ENCODE measurements at regions not wholly inside any gene's neighbourhood (a gene's known extent, or its start where the extent isn't known, plus 50 kb on each side); places are given as distances from the start of the nearest gene placed in this dataset.

- DNase-seq (ENCODE audit: insufficient read length, low spot score): no peak
- no peak for FAIRE-seq
These were observed 250.4 kb upstream of the TANK start for GRCh38 chr2:160909781-160910242.

DNA sequence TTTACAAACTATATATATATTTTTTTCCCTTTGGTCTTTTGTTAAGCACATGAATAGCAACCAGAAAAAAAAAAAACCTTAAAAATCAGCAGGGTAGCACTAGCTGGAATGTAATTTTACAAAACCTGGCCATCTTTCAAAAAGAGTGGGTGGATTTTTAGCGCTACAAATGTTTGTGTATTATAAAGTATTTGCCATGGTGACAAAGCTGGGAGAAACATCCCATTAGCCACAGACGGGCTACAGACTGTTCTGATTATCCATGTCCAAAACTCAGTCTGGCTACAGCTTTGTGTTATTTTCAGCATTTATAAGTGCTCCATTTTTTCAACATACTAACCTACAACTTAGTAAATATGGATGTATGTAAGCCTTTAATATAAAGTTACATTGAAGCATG is 249.5 kb upstream of the TANK start:
- DNase-seq (ENCODE audit: insufficient read length, low spot score): no peak
- FAIRE-seq: no peak

DNA sequence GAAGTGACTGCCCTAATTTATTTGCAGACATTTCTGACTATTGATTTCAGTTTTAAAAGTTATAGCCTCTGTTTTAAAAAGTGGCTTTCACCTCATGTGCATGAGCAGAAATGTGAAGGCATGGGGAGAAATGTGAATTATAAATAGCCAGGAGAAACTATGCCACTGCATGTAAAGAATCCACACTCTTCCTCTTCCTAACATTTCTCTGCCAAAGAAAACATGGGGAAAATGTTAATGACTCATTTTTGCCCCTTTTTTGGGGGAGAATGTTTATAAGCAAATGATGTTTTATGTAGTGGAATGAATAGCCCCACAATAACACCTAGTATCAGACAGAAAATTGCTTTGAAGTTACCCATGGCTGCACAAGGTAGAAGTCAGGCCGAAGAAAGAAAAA is 249.0 kb upstream of the TANK start:
- FAIRE-seq (no peak), DNase-seq (ENCODE audit: insufficient read length, low spot score) (no peak)

DNA sequence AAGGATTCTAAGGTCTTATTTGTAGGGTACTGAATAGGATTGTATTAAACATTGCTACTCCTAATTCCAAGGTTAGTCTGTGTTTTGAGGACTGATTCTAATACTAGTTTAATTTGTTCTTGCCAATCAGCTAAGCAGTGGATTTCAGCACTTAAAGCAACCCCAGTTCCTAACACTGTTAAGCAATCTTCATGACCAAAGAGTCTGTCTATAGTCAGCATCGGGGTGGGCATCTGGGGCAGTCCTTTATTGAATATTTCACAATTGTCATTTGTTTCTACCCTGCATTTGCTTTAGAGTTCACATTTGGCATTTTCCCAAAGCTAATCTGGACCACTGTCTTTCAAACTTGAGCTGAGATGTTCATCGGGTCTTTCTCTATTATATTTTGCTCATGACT is 248.0 kb upstream of the TANK start:
- FAIRE-seq (no peak), DNase-seq (ENCODE audit: insufficient read length, low spot score) (no peak)

- FAIRE-seq (no peak), DNase-seq (ENCODE audit: insufficient read length, low spot score) (no peak)
These were observed 246.9 kb upstream of the TANK start for GRCh38 chr2:160913323-160913722.

DNA sequence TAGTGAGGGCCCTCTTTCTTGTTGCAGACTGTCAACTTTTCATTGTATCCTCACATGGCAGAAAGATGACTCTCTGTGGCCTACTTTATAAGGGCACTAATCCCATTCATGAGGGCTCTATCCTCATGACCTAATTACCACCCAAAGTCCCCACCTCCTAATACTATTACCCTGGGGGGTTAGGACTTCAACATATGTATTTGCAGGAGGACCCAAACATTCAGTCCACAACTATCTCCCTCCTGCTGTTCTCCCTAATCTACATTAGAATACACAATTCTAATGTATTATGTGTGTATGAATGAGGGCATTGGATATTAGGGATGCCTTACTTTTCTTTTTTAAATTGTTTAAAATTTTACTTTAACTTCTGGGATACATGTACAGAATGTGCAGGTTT is 246.0 kb upstream of the TANK start:
- DNase-seq (ENCODE audit: insufficient read length, low spot score): no peak
- FAIRE-seq: no peak

GRCh38 chr2:160916300-160916699 is 243.9 kb upstream of the TANK start:
- no peak for FAIRE-seq

DNA sequence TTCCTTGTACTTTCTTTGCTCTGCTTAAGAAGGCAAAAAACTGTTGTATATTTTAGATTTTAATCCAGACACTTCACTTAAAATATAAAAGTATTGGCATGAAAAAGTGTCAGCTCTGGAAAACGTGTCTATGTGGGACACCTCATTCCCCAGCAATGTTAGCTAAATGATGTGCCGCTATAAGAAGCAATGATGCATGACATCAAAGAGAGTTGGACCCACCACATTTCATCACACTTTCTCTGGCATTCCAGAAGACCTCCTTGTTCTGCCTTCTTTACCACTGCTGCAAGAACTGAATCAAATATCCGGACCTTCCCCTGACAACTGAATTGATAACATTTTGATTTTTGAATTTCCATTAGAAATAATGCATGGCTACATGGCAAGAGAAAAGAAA is 242.4 kb upstream of the TANK start:
- DNase-seq (ENCODE audit: insufficient read length, low spot score) (no peak), FAIRE-seq (no peak)

More at GRCh38 chr2:160916300-160916699, 243.9 kb upstream of the TANK start:
- DNase-seq (ENCODE audit: insufficient read length, low spot score): no peak

- FAIRE-seq (no peak), DNase-seq (ENCODE audit: insufficient read length, low spot score) (no peak)
These were observed 242.0 kb upstream of the TANK start for GRCh38 chr2:160918258-160918657.

DNA sequence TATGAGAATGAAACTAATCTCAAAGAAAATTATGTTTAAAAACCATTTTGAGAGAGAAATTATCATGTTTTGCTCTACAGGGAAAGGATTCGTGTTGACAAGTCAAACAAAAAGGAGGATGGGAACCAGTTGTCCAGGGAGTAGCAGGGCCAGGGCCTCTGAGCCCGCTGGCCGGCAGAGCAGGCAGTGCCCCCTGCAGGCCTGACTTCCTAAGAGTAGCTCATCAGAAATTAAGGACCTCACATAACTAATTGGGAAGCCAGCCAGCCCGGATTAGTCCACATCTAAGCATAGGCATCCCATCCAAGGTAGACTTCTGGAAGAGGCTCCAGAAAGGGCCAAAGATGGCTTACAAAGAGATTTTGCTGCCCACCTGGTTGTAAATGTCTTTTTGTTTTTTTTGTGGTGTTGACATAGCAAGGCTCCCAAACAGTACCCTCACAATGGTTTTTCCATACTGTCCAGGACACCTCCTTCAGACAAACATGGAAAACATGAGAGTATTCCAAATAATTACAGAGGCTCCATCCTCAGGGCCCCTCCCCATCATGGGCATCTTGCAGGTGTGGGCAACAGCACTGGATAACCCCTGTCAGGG is 241.2 kb upstream of the TANK start:
- FAIRE-seq (no peak), DNase-seq (ENCODE audit: insufficient read length, low spot score) (peak; percentile 43)

DNA sequence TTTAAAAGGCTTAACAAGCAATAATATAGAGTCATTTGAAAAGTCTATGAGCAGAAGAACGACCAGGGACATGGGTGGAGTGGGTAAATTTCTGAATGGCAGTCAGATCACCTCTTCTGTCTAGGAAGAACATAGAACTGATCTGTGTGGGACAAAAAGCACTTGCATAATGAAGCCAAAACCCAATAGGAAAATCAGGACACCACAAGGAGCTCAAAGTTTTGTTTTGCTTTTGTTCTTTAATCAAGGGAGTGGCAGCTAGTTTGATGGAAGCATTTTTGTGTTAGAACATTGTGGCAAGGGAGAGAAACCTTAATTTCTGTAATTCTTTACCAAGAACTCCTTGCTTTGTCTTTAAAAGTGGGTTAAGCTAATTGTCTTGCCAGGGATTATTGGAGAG is 240.2 kb upstream of the TANK start:
- FAIRE-seq: no peak
- DNase-seq (ENCODE audit: insufficient read length, low spot score): no peak

GRCh38 chr2:160920791-160921303 is 239.4 kb upstream of the TANK start:
- no peak for FAIRE-seq
- DNase-seq (ENCODE audit: insufficient read length, low spot score): no peak

DNA sequence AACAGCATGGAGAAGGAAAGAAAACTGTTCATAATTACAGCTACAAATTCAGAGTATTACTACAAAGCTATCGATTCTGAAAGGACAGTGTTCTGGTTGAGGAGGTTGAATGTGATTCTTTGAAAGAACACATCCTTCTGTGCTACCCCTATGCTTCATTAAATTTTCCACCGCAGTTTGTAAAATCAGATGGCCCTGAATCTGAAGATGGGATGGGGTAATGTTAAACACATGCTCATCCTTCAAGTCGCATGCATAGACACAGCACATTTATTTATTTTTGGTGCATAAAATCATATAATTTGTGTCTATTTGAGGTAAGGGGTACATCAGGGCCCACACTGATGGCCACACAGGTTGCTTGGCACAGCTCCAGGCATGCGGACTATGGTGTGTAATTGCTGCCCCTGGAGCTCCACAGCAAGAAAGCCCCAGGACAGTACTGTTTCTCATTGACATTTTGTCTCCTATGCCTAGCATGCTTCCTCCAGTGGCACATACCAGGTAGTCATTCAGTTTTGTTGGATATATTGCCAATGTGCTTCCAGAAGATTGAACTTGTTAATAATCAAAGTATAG is 238.8 kb upstream of the TANK start:
- FAIRE-seq: no peak

GRCh38 chr2:160924936-160925353 is 235.3 kb upstream of the TANK start:
- DNase-seq (ENCODE audit: insufficient read length, low spot score) (no peak), FAIRE-seq (no peak)

More for the DNA sequence above, 238.8 kb upstream of the TANK start:
- no peak for DNase-seq (ENCODE audit: insufficient read length, low spot score)

GRCh38 chr2:160925956-160926355 is 234.3 kb upstream of the TANK start:
- no peak for FAIRE-seq
- no peak for DNase-seq (ENCODE audit: insufficient read length, low spot score)

GRCh38 chr2:160927324-160927723 is 232.9 kb upstream of the TANK start:
- DNase-seq (ENCODE audit: insufficient read length, low spot score) (no peak), FAIRE-seq (no peak)

- no peak for FAIRE-seq
- no peak for DNase-seq (ENCODE audit: insufficient read length, low spot score)
These were observed 231.3 kb upstream of the TANK start for GRCh38 chr2:160928854-160929301.

- FAIRE-seq: no peak
These were observed 228.7 kb upstream of the TANK start for GRCh38 chr2:160931531-160931930.

GRCh38 chr2:160932960-160933359 is 227.3 kb upstream of the TANK start:
- DNase-seq (ENCODE audit: insufficient read length, low spot score) (no peak), FAIRE-seq (no peak)

More at GRCh38 chr2:160931531-160931930, 228.7 kb upstream of the TANK start:
- no peak for DNase-seq (ENCODE audit: insufficient read length, low spot score)

- DNase-seq (ENCODE audit: insufficient read length, low spot score) (no peak), FAIRE-seq (no peak)
These were observed 226.0 kb upstream of the TANK start for GRCh38 chr2:160934263-160934662.

GRCh38 chr2:160934991-160935390 is 225.2 kb upstream of the TANK start:
- FAIRE-seq (no peak), DNase-seq (ENCODE audit: insufficient read length, low spot score) (no peak)

DNA sequence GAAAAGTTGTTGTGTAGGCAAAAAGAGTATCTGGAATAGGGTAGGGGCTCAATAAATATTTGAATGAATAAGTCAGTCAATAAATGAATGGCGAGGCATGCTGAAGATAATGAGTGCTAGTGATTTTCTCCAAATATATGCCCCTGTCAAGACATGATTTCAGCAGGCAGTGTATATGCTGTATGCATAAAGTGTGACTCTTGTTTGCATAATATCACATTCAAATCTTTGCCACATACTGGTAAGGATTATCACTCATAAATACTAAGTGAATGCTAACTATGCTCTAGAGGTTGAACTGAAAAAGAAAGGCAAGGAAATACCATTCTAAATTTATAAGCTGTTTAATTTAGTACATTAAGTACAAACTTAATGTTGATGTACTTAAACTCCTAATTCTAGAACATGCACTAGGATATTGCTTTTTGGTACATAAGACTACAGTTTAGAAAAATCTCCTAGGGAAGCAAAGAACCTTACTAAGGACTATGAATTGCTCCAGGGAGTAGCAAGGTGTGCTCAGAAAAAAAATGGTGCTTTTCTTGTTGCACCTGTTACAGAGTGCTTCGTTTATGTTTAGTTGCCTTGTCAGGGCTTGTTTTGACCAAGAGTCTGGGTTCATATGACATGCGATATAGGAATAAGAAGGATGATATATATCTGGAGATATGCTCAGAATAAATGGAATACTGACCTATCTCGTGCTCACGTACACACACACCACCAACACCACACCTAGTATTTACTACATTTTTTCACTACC is 224.0 kb upstream of the TANK start:
- no peak for FAIRE-seq

More for the DNA sequence above, 224.0 kb upstream of the TANK start:
- DNase-seq (ENCODE audit: insufficient read length, low spot score): no peak
